ENCODE measurements at regions not wholly inside any gene's neighbourhood (a gene's known extent, or its start where the extent isn't known, plus 50 kb on each side); places are given as distances from the start of the nearest gene placed in this dataset.

- DNase-seq (ENCODE audit: low read depth) = no peak
Observed at GRCh38 chr15:26182441-26182840, 319.3 kb upstream of the ATP10A start.

GRCh38 chr15:26179906-26180305 lies 316.8 kb upstream of the ATP10A start:
- no peak for DNase-seq (ENCODE audit: low read depth)

GRCh38 chr15:26178640-26179220 lies 315.6 kb upstream of the ATP10A start:
- no peak for DNase-seq (ENCODE audit: low read depth)

GRCh38 chr15:26177816-26178215 lies 314.7 kb upstream of the ATP10A start:
- no peak for DNase-seq (ENCODE audit: low read depth)

- DNase-seq (ENCODE audit: low read depth) = no peak
Observed at GRCh38 chr15:26176831-26177230, 313.7 kb upstream of the ATP10A start.

GRCh38 chr15:26171266-26171665 lies 308.1 kb upstream of the ATP10A start:
- no peak for DNase-seq (ENCODE audit: low read depth)

- no peak for DNase-seq (ENCODE audit: low read depth)
Observed at GRCh38 chr15:26166429-26166828, 303.3 kb upstream of the ATP10A start.

GRCh38 chr15:26165546-26165945 lies 302.4 kb upstream of the ATP10A start:
- DNase-seq (ENCODE audit: low read depth) = no peak

GRCh38 chr15:26160343-26160742 lies 297.2 kb upstream of the ATP10A start:
- DNase-seq (ENCODE audit: low read depth) = no peak

GRCh38 chr15:26158176-26158575 lies 295.0 kb upstream of the ATP10A start:
- DNase-seq (ENCODE audit: low read depth) = no peak

- DNase-seq (ENCODE audit: low read depth) = no peak
Observed at GRCh38 chr15:26157081-26157480, 294.0 kb upstream of the ATP10A start.

GRCh38 chr15:26156051-26156450 lies 292.9 kb upstream of the ATP10A start:
- DNase-seq (ENCODE audit: low read depth) = no peak

GRCh38 chr15:26148156-26148860 lies 285.2 kb upstream of the ATP10A start:
- DNase-seq (ENCODE audit: low read depth) = no peak

GRCh38 chr15:26146202-26146601 lies 283.1 kb upstream of the ATP10A start:
- no peak for DNase-seq (ENCODE audit: low read depth)

GRCh38 chr15:26145796-26146195 lies 282.7 kb upstream of the ATP10A start:
- no peak for DNase-seq (ENCODE audit: low read depth)

GRCh38 chr15:26144836-26145235 lies 281.7 kb upstream of the ATP10A start:
- no peak for DNase-seq (ENCODE audit: low read depth)

GRCh38 chr15:26143221-26143620 lies 280.1 kb upstream of the ATP10A start:
- DNase-seq (ENCODE audit: low read depth) = no peak

GRCh38 chr15:26134812-26135211 lies 271.7 kb upstream of the ATP10A start:
- no peak for DNase-seq (ENCODE audit: low read depth)

- DNase-seq (ENCODE audit: low read depth) = no peak
Observed at GRCh38 chr15:26134152-26134551, 271.0 kb upstream of the ATP10A start.

GRCh38 chr15:26132811-26133210 lies 269.7 kb upstream of the ATP10A start:
- peak; percentile 4 for DNase-seq (ENCODE audit: low read depth)

GRCh38 chr15:26129852-26130251 lies 266.7 kb upstream of the ATP10A start:
- DNase-seq (ENCODE audit: low read depth) = no peak

- no peak for DNase-seq (ENCODE audit: low read depth)
Observed at GRCh38 chr15:26128611-26129140, 265.5 kb upstream of the ATP10A start.

GRCh38 chr15:26126819-26127387 lies 263.8 kb upstream of the ATP10A start:
- DNase-seq (ENCODE audit: low read depth) = no peak

Measured in EH (cell line).